Brain microvascular endothelial cell (primary cell): ENCODE measurements at regions not wholly inside any gene's neighbourhood (a gene's known extent, or its start where the extent isn't known, plus 50 kb on each side); places are given as distances from the start of the nearest gene placed in this dataset.

Experiments used
- DNase-seq: peaks from one replicate; pipeline ENCODE4 v3.0.0-alpha.2; 2020
- H3K27ac ChIP-seq: fragments of 250-450 bp; sonication (Bioruptor Pico); 2 replicates; pipeline ENCODE4 v1.5.1; 2020; ENCODE audit warnings: mild to moderate bottlenecking, moderate library complexity
- H3K27me3 ChIP-seq: fragments of 250-450 bp; sonication (Bioruptor Pico); replicated peaks from 2 replicates; pipeline ENCODE4 v1.5.1; 2020; ENCODE audit warnings: mild to moderate bottlenecking
- H3K36me3 ChIP-seq: fragments of 250-450 bp; sonication (Bioruptor Pico); replicated peaks from 2 replicates; pipeline ENCODE4 v1.5.1; 2020; ENCODE audit warnings: mild to moderate bottlenecking
- H3K4me3 ChIP-seq: 2 replicates; pipeline ENCODE4 v1.5.1; 2011; ENCODE audit warnings: low read depth, mild to moderate bottlenecking, control low read depth, low read length, moderate library complexity
- CTCF ChIP-seq: IDR thresholded peaks from 2 replicates; pipeline ENCODE4 v1.5.1; 2011; ENCODE audit warnings: low read depth, mild to moderate bottlenecking, moderate library complexity, low read length, control low read depth, inconsistent platforms; ENCODE audit errors: missing control alignments
- in situ Hi-C: cut with HindIII; loops from 2 replicates; pipeline ENCODE4 v1.10.0; 2017; ENCODE audit warnings: low sequenced_read_pairs, low pct_ligation_motif_present

DNA sequence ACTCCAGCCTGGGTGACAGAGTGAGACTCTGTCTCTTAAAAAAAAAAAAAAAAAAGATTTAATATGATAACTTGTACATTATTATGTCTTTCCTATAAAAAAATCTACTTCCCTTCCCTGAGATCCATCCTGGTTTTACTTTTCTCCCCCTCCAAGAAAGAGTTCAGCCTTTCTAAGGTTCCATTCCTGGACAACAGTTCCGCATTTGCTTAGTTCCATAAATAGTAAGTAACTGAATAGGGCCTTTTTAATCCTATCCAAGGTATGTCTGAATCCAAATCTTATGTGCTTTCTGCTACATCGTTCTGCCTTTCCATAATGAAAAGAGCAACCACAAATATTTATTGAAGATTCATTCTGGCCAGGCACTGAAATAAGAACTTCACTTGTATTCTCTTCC is 187.8 kb downstream of the DACT1 start:
- no peak for TF ChIP-seq CTCF
- H3K27me3 ChIP-seq = no peaks in the 10 kb centered on the region
- no peak for DNase-seq
- no peak overlapping the region for H3K4me3 ChIP-seq
- H3K36me3 ChIP-seq = no peaks in the 10 kb centered on the region
- no peak overlapping the region for H3K27ac ChIP-seq
- in situ Hi-C loops = no loop called here

DNA sequence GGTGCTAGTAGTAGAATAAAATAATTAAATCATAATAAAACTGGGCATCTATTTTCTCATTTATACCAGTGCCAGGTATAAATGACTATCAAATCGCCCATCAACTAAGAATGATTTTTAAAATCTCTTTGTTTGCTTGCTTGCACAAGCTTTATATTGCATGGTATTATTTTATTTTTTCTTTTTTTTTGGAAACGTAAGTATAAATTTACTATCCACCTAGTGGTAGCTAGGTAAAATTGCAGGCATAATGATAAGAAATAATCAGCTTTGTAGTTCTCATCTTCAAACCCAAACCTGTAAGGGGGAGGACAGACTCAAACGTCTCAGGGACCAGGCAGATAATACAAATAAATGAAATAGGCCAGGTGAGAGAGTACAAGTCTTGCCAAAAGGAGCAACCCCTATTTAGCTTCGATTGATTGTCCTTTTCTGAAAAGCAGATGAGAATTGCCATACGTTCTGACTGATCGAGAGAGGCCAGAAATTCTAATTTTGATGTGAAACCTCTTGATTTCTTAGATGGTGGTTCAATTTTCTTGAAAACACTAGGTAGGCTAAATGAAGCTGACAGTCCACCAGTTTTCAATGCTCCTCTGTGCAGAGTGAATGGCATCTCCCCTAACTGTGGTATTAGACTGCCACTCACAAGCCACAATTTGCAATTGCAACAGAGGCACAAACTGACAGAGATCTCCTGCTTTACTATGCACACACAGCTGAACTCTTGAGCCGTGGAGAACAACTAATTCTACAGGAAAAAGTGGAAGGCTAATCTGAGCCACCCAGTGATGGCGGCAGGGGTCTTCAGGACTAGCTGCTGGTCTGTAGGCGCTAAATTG is 189.3 kb downstream of the DACT1 start:
- H3K27ac ChIP-seq = no peak overlapping the region
- H3K36me3 ChIP-seq = no peaks in the 10 kb centered on the region
- in situ Hi-C loops = no loop called here
- H3K27me3 ChIP-seq = no peaks in the 10 kb centered on the region
- TF ChIP-seq CTCF = peak; percentile 23
- no peak for DNase-seq
- no peak overlapping the region for H3K4me3 ChIP-seq

DNA sequence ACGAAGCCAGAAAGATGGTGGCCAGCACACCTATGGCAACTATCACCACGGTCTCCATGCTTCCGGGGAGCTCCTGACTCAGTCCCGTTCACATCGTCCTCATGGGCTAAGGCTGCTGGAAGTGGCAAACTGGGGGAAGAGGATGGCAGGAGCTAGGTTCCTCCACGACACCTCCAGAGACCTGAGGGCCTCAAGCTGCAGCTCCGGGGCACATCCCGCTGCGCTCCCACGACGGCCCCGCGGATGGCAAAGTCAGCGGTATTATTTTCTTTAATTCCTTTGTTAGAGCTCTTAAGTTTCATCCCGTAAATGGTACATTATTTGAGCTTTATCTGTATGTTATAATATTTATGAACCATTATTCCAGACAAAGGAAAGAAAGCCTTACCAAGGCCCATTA is 190.5 kb downstream of the DACT1 start:
- H3K27me3 ChIP-seq = no peaks in the 10 kb centered on the region
- H3K27ac ChIP-seq = no peak overlapping the region
- H3K36me3 ChIP-seq = no peaks in the 10 kb centered on the region
- TF ChIP-seq CTCF = no peak
- in situ Hi-C loops = no loop called here
- DNase-seq = no peak
- no peak overlapping the region for H3K4me3 ChIP-seq

DNA sequence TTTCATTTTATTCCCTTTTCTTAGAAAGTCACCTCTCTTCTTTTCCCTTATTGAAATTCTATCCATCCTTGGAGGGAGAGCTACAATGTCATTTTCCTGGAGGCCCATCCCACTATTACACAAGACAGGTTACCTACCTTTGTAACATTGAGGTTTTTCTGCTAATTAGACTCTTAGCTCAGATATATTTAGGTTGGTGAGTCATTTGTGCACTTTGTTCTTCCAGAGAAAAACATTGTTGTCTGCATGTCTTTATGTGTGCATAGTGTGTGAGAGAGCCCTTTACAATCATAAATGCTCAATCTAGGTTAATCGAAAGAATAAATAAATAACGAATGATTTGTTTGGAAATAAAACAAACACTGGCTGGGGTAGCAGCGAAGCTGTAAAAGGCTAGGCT is 191.8 kb downstream of the DACT1 start:
- in situ Hi-C loops = no loop called here
- Histone ChIP-seq H3K27me3 (no peaks in the 10 kb centered on the region), H3K27ac (no peak overlapping the region), H3K4me3 (no peak overlapping the region), H3K36me3 (no peaks in the 10 kb centered on the region)
- TF ChIP-seq CTCF = no peak
- no peak for DNase-seq

GRCh38 chr14:58830121-58830520 is 192.4 kb downstream of the DACT1 start:
- TF ChIP-seq CTCF = no peak

DNA sequence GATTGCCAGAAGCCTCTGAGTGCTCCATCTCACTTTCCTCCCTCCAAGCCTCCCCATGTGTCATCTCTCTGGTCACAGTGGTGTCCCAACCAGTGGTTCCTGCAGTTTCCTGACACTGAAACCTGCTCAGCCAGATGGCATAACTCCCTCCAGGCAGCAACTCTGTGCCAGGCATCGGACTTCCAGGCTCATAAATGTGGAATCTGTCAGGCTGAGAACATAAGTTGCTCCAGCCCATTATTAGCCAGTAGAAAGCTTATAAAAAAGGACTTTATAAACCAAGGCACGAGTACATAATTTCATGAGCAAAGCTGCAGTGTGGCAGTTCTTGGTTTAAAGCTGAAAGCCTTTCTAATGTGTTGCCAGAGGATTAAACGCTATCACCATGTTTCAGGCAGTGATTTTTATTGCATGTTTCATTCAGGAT is 194.3 kb downstream of the DACT1 start:
- H3K27ac ChIP-seq = no peak overlapping the region
- in situ Hi-C loops = no loop called here
- no peaks in the 10 kb centered on the region for H3K36me3 ChIP-seq
- no peak overlapping the region for H3K4me3 ChIP-seq
- no peak for DNase-seq
- TF ChIP-seq CTCF = no peak
- H3K27me3 ChIP-seq = no peaks in the 10 kb centered on the region

More at GRCh38 chr14:58830121-58830520, 192.4 kb downstream of the DACT1 start:
- in situ Hi-C loops = no loop called here
- Histone ChIP-seq H3K27ac (no peak overlapping the region), H3K27me3 (no peaks in the 10 kb centered on the region), H3K36me3 (no peaks in the 10 kb centered on the region), H3K4me3 (no peak overlapping the region)
- DNase-seq = no peak
